C4-2B (cell line): ENCODE measurements at regions not wholly inside any gene's neighbourhood (a gene's known extent, or its start where the extent isn't known, plus 50 kb on each side); places are given as distances from the start of the nearest gene placed in this dataset.

ENCODE experiments used
- H3K27ac ChIP-seq: fragments of 450-650 bp; 2 replicates; pipeline ENCODE4 v1.5.1; 2017
- CTCF ChIP-seq: fragments of 450-650 bp; conservative IDR thresholded peaks from 2 replicates; pipeline ENCODE4 v1.5.1; 2017; ENCODE audit warnings: mild to moderate bottlenecking
- ZFX ChIP-seq: fragments of 450-650 bp; IDR thresholded peaks from 2 replicates; pipeline ENCODE4 v1.6.1; 2017

GRCh38 chr1:214216021-214216420 is 64.9 kb upstream of the SMYD2 start:
- no peak for TF ChIP-seq ZFX
- no peak for TF ChIP-seq CTCF
- H3K27ac ChIP-seq: no peak overlapping the region

DNA sequence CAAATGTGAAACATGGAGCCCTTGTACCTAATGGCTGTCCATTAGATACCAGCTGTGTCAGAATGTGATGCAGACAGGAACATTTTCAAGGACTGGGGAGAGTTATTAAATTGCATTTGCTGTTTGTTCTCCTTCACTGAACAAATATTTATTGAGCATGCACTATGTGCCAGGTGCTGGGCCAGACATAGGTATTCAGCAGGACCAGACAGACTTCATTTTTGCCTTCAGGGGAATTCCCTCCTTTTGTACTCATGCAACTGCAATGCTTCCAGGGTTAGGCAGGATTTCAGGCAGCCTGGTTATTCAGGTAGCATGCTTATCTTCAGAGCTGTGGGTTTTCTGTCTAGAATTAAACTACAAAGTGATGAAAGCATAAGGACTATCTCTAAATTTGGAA is 64.2 kb upstream of the SMYD2 start:
- no peak for TF ChIP-seq CTCF
- no peak for TF ChIP-seq ZFX
- H3K27ac ChIP-seq: no peak overlapping the region

DNA sequence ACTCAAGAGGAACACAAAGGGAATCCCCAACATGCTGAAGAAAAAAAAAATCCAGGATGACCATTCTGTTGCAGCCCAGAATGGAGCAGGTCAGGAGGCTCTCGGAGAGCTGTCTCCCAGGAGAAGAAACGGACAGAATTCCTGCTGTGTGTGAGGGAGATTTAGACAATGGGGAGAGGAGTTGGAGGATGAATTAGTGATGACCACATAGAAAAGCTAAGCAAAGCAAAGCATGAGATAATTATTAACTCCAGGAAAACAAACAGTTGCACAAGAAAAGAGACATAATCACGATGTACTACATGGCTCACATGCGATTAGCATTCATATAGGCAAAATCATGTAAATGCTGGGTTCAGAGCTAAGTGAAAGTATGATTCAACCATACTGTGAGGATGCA is 61.1 kb upstream of the SMYD2 start:
- TF ChIP-seq CTCF (no peak), ZFX (no peak)
- no peak overlapping the region for H3K27ac ChIP-seq

GRCh38 chr1:214220891-214221290 is 60.1 kb upstream of the SMYD2 start:
- no peak overlapping the region for H3K27ac ChIP-seq
- TF ChIP-seq ZFX (no peak), CTCF (no peak)

- TF ChIP-seq CTCF (no peak), ZFX (no peak)
- H3K27ac ChIP-seq: no peak overlapping the region
These were observed 56.2 kb upstream of the SMYD2 start for GRCh38 chr1:214224611-214225354.

DNA sequence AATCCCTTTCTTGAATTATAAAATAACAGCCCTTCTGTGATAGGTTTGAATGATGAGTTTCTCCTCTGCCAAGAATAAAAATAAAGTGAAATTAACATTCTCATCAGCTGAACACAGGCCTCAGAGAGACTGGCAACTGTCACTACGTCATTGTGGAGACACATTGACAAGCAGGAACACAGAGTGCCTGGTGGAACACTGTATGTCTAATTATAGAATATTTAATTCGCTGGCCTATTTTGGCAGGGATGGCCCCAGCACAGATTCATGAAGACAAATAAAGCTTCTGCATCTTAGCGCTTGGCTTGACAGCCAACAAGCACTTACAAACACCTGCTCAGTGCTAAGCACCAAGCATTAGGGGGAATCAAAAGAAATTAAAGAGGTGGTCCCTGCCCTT is 52.0 kb upstream of the SMYD2 start:
- no peak overlapping the region for H3K27ac ChIP-seq
- TF ChIP-seq CTCF: no peak
- TF ChIP-seq ZFX: no peak

DNA sequence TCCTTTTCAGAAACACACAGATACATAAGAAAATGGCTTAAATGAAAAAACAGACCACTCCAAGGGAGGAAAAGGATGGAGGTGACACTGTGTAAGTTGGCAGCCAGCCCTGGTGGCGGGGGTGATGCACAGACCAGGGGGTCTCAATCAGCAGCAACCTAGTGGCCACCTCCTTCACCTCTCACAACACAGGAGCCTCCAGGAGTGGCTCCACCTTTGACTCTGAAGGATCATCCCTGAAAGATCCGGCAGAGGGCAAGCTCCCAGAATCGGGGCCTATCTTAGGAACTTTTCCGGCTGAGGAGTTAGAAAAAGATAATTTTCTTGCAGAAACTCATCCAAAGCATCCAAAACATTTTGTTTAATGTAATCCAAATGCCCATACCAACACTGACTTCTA is 51.2 kb upstream of the SMYD2 start:
- TF ChIP-seq CTCF: no peak
- no peak for TF ChIP-seq ZFX
- no peak overlapping the region for H3K27ac ChIP-seq
